Dermis microvascular lymphatic vessel endothelial cell (primary cell): ENCODE measurements at regions not wholly inside any gene's neighbourhood (a gene's known extent, or its start where the extent isn't known, plus 50 kb on each side); places are given as distances from the start of the nearest gene placed in this dataset.
"Not testable (repeated sequence)": the region's sequence is repeated elsewhere in the genome, so short reads cannot be mapped to it uniquely, and the experiment has no call there.

ENCODE experiments used
- DNase-seq, 2 donors: peaks; one replicate each; pipeline versions ENCODE4 v3.0.0 to v3.0.0-alpha.2; 2010; ENCODE audit warnings: low read depth in 2 of 2

- no peak for DNase-seq
Observed at GRCh38 chr2:231644426-231644825, 51.8 kb downstream of the TEX44 start.

DNA sequence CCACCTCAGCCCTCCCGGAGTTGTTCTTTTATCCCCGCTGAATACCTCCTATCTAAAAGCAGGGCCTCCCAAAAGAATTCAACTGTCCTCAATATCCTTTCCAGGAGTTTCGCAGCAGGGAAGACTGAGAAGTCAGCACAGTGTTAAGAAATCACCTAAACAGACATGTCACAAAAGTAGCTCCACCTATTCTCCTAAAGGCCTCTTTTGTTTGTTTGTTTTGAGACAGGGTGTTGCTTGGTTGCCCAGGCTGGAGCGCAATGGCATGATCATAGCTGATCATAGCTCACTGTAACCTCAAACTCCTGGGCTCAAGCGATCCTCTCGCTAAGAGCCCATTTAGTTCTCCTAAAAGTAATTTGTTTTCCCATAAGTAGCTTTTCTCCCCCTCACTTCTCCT, 53.8 kb downstream of the TEX44 start:
- no peak for DNase-seq

DNA sequence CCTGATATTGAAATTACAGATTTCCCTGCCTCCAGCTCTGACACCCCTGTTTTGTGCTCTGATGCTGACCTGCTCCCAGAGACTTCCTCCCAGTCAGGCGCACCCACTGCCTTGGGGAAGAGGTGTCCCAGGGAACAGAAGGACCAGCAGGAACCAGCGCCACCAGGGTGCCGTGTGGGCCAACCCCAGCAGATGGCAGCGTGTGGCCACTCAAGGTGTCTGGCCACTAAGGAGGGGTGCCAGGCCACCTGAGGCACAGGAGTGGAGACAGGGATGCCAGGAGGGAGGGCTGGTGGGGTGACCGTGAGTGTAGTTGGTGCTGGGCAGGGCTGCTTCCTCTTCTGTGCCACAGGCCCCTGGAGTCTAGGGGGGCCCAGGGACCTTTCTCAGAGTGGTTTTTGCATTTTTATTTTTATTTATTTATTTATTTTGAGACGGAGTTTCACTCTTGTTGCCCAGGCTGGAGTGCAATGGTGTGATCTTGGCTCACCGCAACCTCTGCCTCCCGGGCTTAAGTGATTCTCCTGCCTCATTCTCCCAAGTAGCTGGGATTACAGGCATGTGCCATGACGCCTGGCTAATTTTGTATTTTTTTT, 56.0 kb downstream of the TEX44 start:
- DNase-seq: peak in 1 of 2 donors; percentile 67

DNA sequence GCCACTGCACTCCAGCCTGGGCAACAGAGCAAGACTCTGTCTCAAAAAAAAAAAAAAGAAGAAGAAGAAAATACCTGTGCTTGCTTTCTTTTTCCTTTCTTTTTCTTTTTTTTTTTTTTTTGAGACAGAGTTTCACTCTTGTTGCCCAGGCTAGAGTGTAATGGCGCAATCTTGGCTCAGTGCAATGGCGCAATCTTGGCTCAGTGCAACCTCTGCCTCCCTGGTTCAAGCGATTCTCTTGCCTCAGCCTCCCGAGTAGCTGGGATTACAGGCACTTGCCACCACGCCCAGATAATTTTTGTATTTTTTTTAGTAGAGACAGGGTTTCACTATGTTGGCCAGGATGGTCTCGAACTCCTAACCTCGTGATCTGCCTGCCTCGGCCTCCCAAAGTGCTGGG, 56.8 kb upstream of the PTMA start:
- not testable (repeated sequence) for DNase-seq

- no peak for DNase-seq
Observed at GRCh38 chr2:231655488-231655887, 52.8 kb upstream of the PTMA start.

DNA sequence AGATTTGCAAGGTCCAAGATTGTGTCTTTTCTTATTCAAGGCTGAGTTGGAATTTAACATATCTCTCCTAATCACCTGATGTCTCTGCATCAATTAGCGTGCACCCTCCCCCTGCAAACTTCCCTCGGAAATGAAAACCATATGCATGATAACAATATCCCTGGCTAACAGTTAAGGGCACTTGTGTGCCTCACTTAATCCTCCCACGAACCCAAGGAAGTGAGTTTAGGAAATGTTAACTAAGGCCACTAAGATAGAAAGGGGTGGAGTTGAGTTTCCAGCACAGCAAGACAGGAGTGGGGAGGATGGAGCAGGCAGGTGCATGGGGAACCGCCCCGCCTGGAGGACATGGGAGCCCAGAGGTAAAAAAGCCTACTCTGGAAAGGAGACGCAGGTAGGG, 52.4 kb upstream of the PTMA start:
- no peak for DNase-seq
